Astrocyte (in vitro differentiated cells and primary cell): ENCODE measurements at regions not wholly inside any gene's neighbourhood (a gene's known extent, or its start where the extent isn't known, plus 50 kb on each side); places are given as distances from the start of the nearest gene placed in this dataset.

Experiments used
- DNase-seq: peaks from one replicate; pipeline ENCODE4 v3.0.0-alpha.2; 2010; ENCODE audit warnings: low read depth
- FAIRE-seq: peaks from 2 replicates; lab custom pipeline; 2011; peaks lifted over from hg19 to GRCh38; lab: Jason Lieb, UNC
- H2AFZ ChIP-seq: 2 replicates; pipeline ENCODE4 v1.6.0; 2012; ENCODE audit warnings: low read depth, low read length, inconsistent platforms
- H3K27ac ChIP-seq: 2 replicates; pipeline ENCODE4 v1.5.1; 2011; ENCODE audit warnings: low read depth, low read length, inconsistent platforms
- H3K27me3 ChIP-seq: 2 replicates; pipeline ENCODE4 v1.6.0; 2011; ENCODE audit warnings: low read length, inconsistent platforms; ENCODE audit not compliant: insufficient read depth
- H3K36me3 ChIP-seq: 2 replicates; pipeline ENCODE4 v1.5.1; 2011; ENCODE audit warnings: low read length, inconsistent platforms; ENCODE audit not compliant: insufficient read depth
- H3K4me1 ChIP-seq: 2 replicates; pipeline ENCODE4 v1.5.1; 2011; ENCODE audit warnings: low read length, inconsistent platforms; ENCODE audit not compliant: insufficient read depth
- H3K4me2 ChIP-seq: 2 replicates; pipeline ENCODE4 v1.6.0; 2012; ENCODE audit warnings: low read length, inconsistent platforms
- H3K4me3 ChIP-seq: 2 replicates; pipeline ENCODE4 v1.5.1; 2011; ENCODE audit warnings: low read depth, mild to moderate bottlenecking, low read length, inconsistent platforms; ENCODE audit not compliant: insufficient read depth
- H3K79me2 ChIP-seq: 2 replicates; pipeline ENCODE4 v1.6.0; 2012; ENCODE audit warnings: mild to moderate bottlenecking, low read length, inconsistent platforms; ENCODE audit not compliant: insufficient read depth
- H3K9ac ChIP-seq: 2 replicates; pipeline ENCODE4 v1.6.0; 2012; ENCODE audit warnings: mild to moderate bottlenecking, low read length, inconsistent platforms
- H3K9me3 ChIP-seq: 2 replicates; pipeline ENCODE4 v1.5.1; 2012; ENCODE audit warnings: low read depth, mild to moderate bottlenecking, low read length, inconsistent platforms; ENCODE audit not compliant: insufficient read depth
- H4K20me1 ChIP-seq: 2 replicates; pipeline ENCODE4 v1.6.0; 2012; ENCODE audit warnings: low read length, inconsistent platforms; ENCODE audit not compliant: insufficient read depth
- H3K27ac Mint-ChIP-seq: one replicate; pipeline ENCODE4 v1.8.0; 2021; ENCODE audit warnings: mild to moderate bottlenecking, mixed read lengths; ENCODE audit not compliant: unreplicated experiment
- H3K27me3 Mint-ChIP-seq: one replicate; pipeline ENCODE4 v1.8.0; 2021; ENCODE audit warnings: low read depth, mixed read lengths; ENCODE audit not compliant: unreplicated experiment
- H3K36me3 Mint-ChIP-seq: one replicate; pipeline ENCODE4 v1.8.0; 2021; ENCODE audit warnings: low read depth, mixed read lengths; ENCODE audit not compliant: unreplicated experiment
- H3K4me1 Mint-ChIP-seq: one replicate; pipeline ENCODE4 v1.8.0; 2021; ENCODE audit warnings: low read depth, mixed read lengths; ENCODE audit not compliant: unreplicated experiment
- H3K4me3 Mint-ChIP-seq: one replicate; pipeline ENCODE4 v1.8.0; 2021; ENCODE audit warnings: mild to moderate bottlenecking, moderate library complexity, mixed read lengths; ENCODE audit not compliant: unreplicated experiment
- H3K9me3 Mint-ChIP-seq: one replicate; pipeline ENCODE4 v1.8.0; 2021; ENCODE audit warnings: mild to moderate bottlenecking, mixed read lengths; ENCODE audit not compliant: unreplicated experiment
- EZH2 ChIP-seq: IDR thresholded peaks from 2 replicates; pipeline ENCODE4 v1.6.1; 2012; ENCODE audit warnings: mild to moderate bottlenecking, low read length, inconsistent platforms; ENCODE audit not compliant: insufficient read depth
- TF ChIP-seq, protein P1 (sequence below): IDR thresholded peaks from 2 replicates; pipeline ENCODE4 v1.5.1; 2011; ENCODE audit warnings: low read depth, mild to moderate bottlenecking, inconsistent platforms, low read length, moderate library complexity; ENCODE audit not compliant: insufficient read depth

DNA sequence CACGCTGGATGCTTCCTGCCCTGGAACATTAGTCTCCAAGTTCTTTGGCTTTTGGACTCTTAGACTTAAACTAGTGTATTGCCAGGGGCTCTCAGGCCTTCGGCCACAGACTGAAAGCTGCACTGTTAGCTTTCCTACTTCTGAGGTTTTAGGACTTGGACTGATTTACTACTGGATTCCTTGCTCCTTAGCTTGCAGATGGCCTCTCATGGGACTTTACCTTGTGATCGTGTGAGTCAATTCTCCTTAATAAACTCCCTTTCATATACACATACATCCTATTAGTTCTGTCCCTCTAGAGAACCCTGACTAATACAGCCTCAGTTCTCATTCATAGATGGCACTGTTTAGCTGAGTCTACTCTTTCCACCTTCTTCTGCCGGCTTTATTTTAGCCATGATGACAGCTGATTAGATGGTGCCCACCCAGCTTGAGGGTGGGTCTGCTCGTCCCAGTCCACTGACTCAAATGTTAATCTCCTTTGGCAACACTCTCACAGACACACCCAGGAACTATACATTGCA is 389.1 kb downstream of the NYAP2 start:
- H3K27me3 Mint-ChIP-seq, result no peaks in the 10 kb centered on the region
- no peak for DNase-seq
- no peaks in the 10 kb centered on the region for H3K27me3 ChIP-seq
- no peak overlapping the region for H2AFZ ChIP-seq
- no peak for FAIRE-seq
- TF ChIP-seq, protein P1, sequence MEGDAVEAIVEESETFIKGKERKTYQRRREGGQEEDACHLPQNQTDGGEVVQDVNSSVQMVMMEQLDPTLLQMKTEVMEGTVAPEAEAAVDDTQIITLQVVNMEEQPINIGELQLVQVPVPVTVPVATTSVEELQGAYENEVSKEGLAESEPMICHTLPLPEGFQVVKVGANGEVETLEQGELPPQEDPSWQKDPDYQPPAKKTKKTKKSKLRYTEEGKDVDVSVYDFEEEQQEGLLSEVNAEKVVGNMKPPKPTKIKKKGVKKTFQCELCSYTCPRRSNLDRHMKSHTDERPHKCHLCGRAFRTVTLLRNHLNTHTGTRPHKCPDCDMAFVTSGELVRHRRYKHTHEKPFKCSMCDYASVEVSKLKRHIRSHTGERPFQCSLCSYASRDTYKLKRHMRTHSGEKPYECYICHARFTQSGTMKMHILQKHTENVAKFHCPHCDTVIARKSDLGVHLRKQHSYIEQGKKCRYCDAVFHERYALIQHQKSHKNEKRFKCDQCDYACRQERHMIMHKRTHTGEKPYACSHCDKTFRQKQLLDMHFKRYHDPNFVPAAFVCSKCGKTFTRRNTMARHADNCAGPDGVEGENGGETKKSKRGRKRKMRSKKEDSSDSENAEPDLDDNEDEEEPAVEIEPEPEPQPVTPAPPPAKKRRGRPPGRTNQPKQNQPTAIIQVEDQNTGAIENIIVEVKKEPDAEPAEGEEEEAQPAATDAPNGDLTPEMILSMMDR, result no peak
- TF ChIP-seq EZH2, result no peak
- H4K20me1 ChIP-seq, result no peaks in the 10 kb centered on the region
- H3K4me2 ChIP-seq, result no peak overlapping the region
- H3K27ac ChIP-seq, result no peak overlapping the region
- H3K4me1 Mint-ChIP-seq, result no peaks in the 10 kb centered on the region
- no peaks in the 10 kb centered on the region for H3K36me3 Mint-ChIP-seq
- H3K27ac Mint-ChIP-seq, result no peak overlapping the region
- H3K4me1 ChIP-seq, result no peaks in the 10 kb centered on the region
- H3K36me3 ChIP-seq, result no peaks in the 10 kb centered on the region
- H3K4me3 Mint-ChIP-seq, result no peak overlapping the region
- H3K9me3 ChIP-seq, result no peaks in the 10 kb centered on the region
- H3K79me2 ChIP-seq, result no peaks in the 10 kb centered on the region
- no peak overlapping the region for H3K4me3 ChIP-seq
- H3K9me3 Mint-ChIP-seq, result no peaks in the 10 kb centered on the region
- H3K9ac ChIP-seq, result no peak overlapping the region

DNA sequence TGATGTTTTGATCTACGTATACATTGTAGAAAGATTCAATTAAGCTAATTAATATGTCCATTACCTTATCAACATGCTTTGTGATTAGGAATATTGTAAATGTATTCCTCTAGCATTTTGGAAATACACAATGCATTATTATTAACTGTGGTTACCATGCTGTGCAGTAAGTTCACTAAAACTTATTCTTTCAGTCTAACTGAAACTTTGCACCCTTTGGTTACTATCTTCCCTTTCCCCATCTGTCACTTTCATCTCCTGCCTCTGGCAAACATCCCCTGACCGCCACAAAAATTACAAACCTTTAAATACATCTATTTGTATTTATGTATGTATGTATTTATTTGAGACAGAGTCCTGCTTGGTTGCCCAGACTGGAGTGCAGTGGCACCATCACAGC is 388.0 kb downstream of the NYAP2 start:
- no peaks in the 10 kb centered on the region for H3K36me3 Mint-ChIP-seq
- no peaks in the 10 kb centered on the region for H3K27me3 Mint-ChIP-seq
- DNase-seq, result no peak
- no peaks in the 10 kb centered on the region for H3K9me3 Mint-ChIP-seq
- no peaks in the 10 kb centered on the region for H3K4me1 ChIP-seq
- H3K36me3 ChIP-seq, result no peaks in the 10 kb centered on the region
- H3K4me3 ChIP-seq, result no peak overlapping the region
- no peaks in the 10 kb centered on the region for H4K20me1 ChIP-seq
- no peak overlapping the region for H2AFZ ChIP-seq
- H3K4me2 ChIP-seq, result no peak overlapping the region
- H3K27ac Mint-ChIP-seq, result no peak overlapping the region
- no peaks in the 10 kb centered on the region for H3K9me3 ChIP-seq
- TF ChIP-seq EZH2, result no peak
- TF ChIP-seq, protein P1, result no peak
- H3K27me3 ChIP-seq, result no peaks in the 10 kb centered on the region
- FAIRE-seq, result no peak
- no peak overlapping the region for H3K4me3 Mint-ChIP-seq
- no peak overlapping the region for H3K9ac ChIP-seq
- H3K4me1 Mint-ChIP-seq, result no peaks in the 10 kb centered on the region
- H3K79me2 ChIP-seq, result no peaks in the 10 kb centered on the region
- H3K27ac ChIP-seq, result no peak overlapping the region

- no peaks in the 10 kb centered on the region for H3K4me1 Mint-ChIP-seq
- no peaks in the 10 kb centered on the region for H3K36me3 Mint-ChIP-seq
- TF ChIP-seq EZH2, result no peak
- TF ChIP-seq, protein P1, result no peak
- Histone ChIP-seq H3K79me2 (no peaks in the 10 kb centered on the region), H2AFZ (no peak overlapping the region), H3K4me2 (no peak overlapping the region), H4K20me1 (no peaks in the 10 kb centered on the region), H3K36me3 (no peaks in the 10 kb centered on the region), H3K9me3 (no peaks in the 10 kb centered on the region), H3K9ac (no peak overlapping the region), H3K27ac (no peak overlapping the region), H3K4me1 (no peaks in the 10 kb centered on the region), H3K27me3 (no peaks in the 10 kb centered on the region), H3K4me3 (no peak overlapping the region)
- no peak for FAIRE-seq
- H3K27me3 Mint-ChIP-seq, result no peaks in the 10 kb centered on the region
- no peak for DNase-seq
- no peak overlapping the region for H3K27ac Mint-ChIP-seq
- H3K9me3 Mint-ChIP-seq, result no peaks in the 10 kb centered on the region
- no peak overlapping the region for H3K4me3 Mint-ChIP-seq
Observed at GRCh38 chr2:225781991-225782390, 382.5 kb downstream of the NYAP2 start.
